ENCODE measurements at regions not wholly inside any gene's neighbourhood (a gene's known extent, or its start where the extent isn't known, plus 50 kb on each side); places are given as distances from the start of the nearest gene placed in this dataset.

DNA sequence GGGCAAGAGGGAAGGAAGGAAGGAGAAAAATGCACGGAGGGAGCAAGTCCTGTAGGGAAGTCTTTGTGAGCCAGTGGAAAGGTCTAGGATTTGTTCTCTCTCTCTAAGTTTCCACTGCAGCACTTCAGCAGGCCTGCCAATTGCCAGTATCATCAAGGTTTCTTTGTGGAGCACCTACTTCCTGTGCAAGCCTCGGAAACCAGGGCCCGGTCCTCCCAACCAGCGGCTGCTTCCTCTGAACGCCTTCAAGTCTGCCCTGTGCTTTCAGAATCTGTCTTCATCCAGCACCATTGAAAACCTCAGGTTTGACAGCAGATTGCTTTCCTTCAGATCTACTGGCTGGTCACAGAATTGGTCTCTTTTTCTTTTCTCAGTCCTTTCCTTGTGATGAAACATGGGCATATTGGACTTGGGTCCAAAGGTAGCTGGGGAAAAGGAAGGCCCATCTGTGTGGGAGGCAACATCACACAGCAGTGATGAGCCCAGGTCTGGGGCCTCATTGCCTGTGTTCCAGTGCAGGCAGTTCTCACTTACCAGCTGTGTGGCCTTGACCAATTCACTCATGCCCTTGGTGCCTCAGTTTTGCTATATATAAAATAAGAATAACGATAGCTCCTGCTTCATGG lies 144.5 kb downstream of the SEC16B start:
- no peak for TF ChIP-seq YY1 (IDR thresholded peaks at IDR 0.05; ENCODE audit: low read depth)
- no peak for TF ChIP-seq EP300 (IDR thresholded peaks at IDR 0.05; ENCODE audit: borderline replicate concordance)
